ENCODE measurements at regions not wholly inside any gene's neighbourhood (a gene's known extent, or its start where the extent isn't known, plus 50 kb on each side); places are given as distances from the start of the nearest gene placed in this dataset.

GRCh38 chr2:122445003-122445402 is 689.6 kb downstream of the TSN start:
- no CpG with 5 or more reads among the region's 1 CpG for WGBS (ENCODE audit: insufficient coverage)
- no peak overlapping the region for H3K4me3 ChIP-seq (ENCODE audit: control extremely low read depth in 1 of 5, extremely low read depth in 1 of 5, insufficient read depth in 1 of 5, low read depth in 2 of 5, low read length in 4 of 5)
- ChIA-PET POLR2A (no interaction called here), CTCF (no interaction called here)
- no peaks in the 10 kb centered on the region for H3K36me3 ChIP-seq (replicated peaks in 1 of 2; ENCODE audit: control extremely low read depth in 1 of 2, control insufficient read depth in 1 of 2, extremely low read depth in 1 of 2, insufficient read depth in 2 of 2, low read length in 1 of 2)
- H3K27ac ChIP-seq (ENCODE audit: low read length in 2 of 2), result no peak overlapping the region
- TF ChIP-seq CTCF (IDR thresholded peaks at IDR 0.05), result no peak
- no peak for TF ChIP-seq EZH2 (IDR thresholded peaks at IDR 0.05; ENCODE audit: borderline replicate concordance, insufficient read depth, low read depth, low read length, poor library complexity, severe bottlenecking)
- no peaks in the 10 kb centered on the region for H3K27me3 ChIP-seq (replicated peaks in 1 of 4; ENCODE audit: control extremely low read depth in 1 of 4, control insufficient read depth in 3 of 4, insufficient read depth in 4 of 4, low read length in 3 of 4)
- H3K4me2 ChIP-seq (replicated peaks; ENCODE audit: low read depth, low read length, poor library complexity, severe bottlenecking), result no peak overlapping the region
- no peaks in the 10 kb centered on the region for H3K4me1 ChIP-seq (ENCODE audit: control insufficient read depth in 2 of 2, insufficient read depth in 2 of 2, low read length in 2 of 2)
- Mint-ChIP-seq H3K27ac (no peak overlapping the region), H3K27me3 (no peaks in the 10 kb centered on the region), H3K9me3 (ENCODE audit: insufficient read depth) (no peaks in the 10 kb centered on the region), H3K4me3 (no peak overlapping the region), H3K4me1 (no peaks in the 10 kb centered on the region)
- H3K79me2 ChIP-seq (ENCODE audit: control insufficient read depth, insufficient read depth, low read length), result no peaks in the 10 kb centered on the region
- no peak overlapping the region for H3K9ac ChIP-seq (ENCODE audit: low read length)
- no peak overlapping the region for H2AFZ ChIP-seq (ENCODE audit: insufficient read depth, low read depth, low read length, poor library complexity, severe bottlenecking)
- no peaks in the 10 kb centered on the region for H4K20me1 ChIP-seq (ENCODE audit: control insufficient read depth, insufficient read depth, low read length, poor library complexity, severe bottlenecking)
- ATAC-seq (ENCODE audit: low read depth) (no peak), DNase-seq (no peak)
- intact Hi-C loops (cut with micrococcal nuclease), result no loop called here
- H3K9me3 ChIP-seq (ENCODE audit: control extremely low read depth in 1 of 3, control insufficient read depth in 2 of 3, insufficient read depth in 1 of 3, low read length in 2 of 3), result no peaks in the 10 kb centered on the region

- no peaks in the 10 kb centered on the region for H3K4me1 ChIP-seq (ENCODE audit: control insufficient read depth in 2 of 2, insufficient read depth in 2 of 2, low read length in 2 of 2)
- CTCF ChIA-PET, result no interaction called here
- Mint-ChIP-seq H3K27ac (no peak overlapping the region), H3K9me3 (ENCODE audit: insufficient read depth) (no peaks in the 10 kb centered on the region), H3K4me3 (no peak overlapping the region), H3K4me1 (no peaks in the 10 kb centered on the region), H3K27me3 (peaks cover 3% of the 10 kb centered on the region)
- H4K20me1 ChIP-seq (ENCODE audit: control insufficient read depth, insufficient read depth, low read length, poor library complexity, severe bottlenecking), result no peaks in the 10 kb centered on the region
- no peak overlapping the region for H3K4me3 ChIP-seq (ENCODE audit: control extremely low read depth in 1 of 5, extremely low read depth in 1 of 5, insufficient read depth in 1 of 5, low read depth in 2 of 5, low read length in 4 of 5)
- no peak overlapping the region for H2AFZ ChIP-seq (ENCODE audit: insufficient read depth, low read depth, low read length, poor library complexity, severe bottlenecking)
- no peak overlapping the region for H3K9ac ChIP-seq (ENCODE audit: low read length)
- POLR2A ChIA-PET, result no interaction called here
- intact Hi-C loops (cut with micrococcal nuclease), result no loop called here
- DNase-seq, result no peak
- no peak for TF ChIP-seq CTCF (IDR thresholded peaks at IDR 0.05)
- no peak for TF ChIP-seq EZH2 (IDR thresholded peaks at IDR 0.05; ENCODE audit: borderline replicate concordance, insufficient read depth, low read depth, low read length, poor library complexity, severe bottlenecking)
- H3K27ac ChIP-seq (ENCODE audit: low read length in 2 of 2), result no peak overlapping the region
- no peaks in the 10 kb centered on the region for H3K36me3 ChIP-seq (replicated peaks in 1 of 2; ENCODE audit: control extremely low read depth in 1 of 2, control insufficient read depth in 1 of 2, extremely low read depth in 1 of 2, insufficient read depth in 2 of 2, low read length in 1 of 2)
- H3K27me3 ChIP-seq (replicated peaks in 1 of 4; ENCODE audit: control extremely low read depth in 1 of 4, control insufficient read depth in 3 of 4, insufficient read depth in 4 of 4, low read length in 3 of 4), result no peaks in the 10 kb centered on the region
- ATAC-seq (ENCODE audit: low read depth), result no peak
- H3K9me3 ChIP-seq (ENCODE audit: control extremely low read depth in 1 of 3, control insufficient read depth in 2 of 3, insufficient read depth in 1 of 3, low read length in 2 of 3), result peaks cover 0 to 6% (median 0%) of the 10 kb centered on the region in 3 donors
- WGBS (ENCODE audit: insufficient coverage), result no CpG with 5 or more reads among the region's 4 CpGs
- H3K79me2 ChIP-seq (ENCODE audit: control insufficient read depth, insufficient read depth, low read length), result no peaks in the 10 kb centered on the region
- H3K4me2 ChIP-seq (replicated peaks; ENCODE audit: low read depth, low read length, poor library complexity, severe bottlenecking), result no peak overlapping the region
Observed at GRCh38 chr2:122446761-122447160, 691.3 kb downstream of the TSN start.
